ENCODE measurements at regions not wholly inside any gene's neighbourhood (a gene's known extent, or its start where the extent isn't known, plus 50 kb on each side); places are given as distances from the start of the nearest gene placed in this dataset.
"Not testable (repeated sequence)": the region's sequence is repeated elsewhere in the genome, so short reads cannot be mapped to it uniquely, and the experiment has no call there.

GRCh38 chr11:93902921-93903320 lies 52.5 kb upstream of the VSTM5 start:
- intact Hi-C loops (cut with DNase I): no loop called here
- DNase-seq: no peak
- ATAC-seq: no peak

- no peak for DNase-seq
- intact Hi-C loops (cut with DNase I): no loop called here
- no peak for ATAC-seq
These were observed 53.6 kb upstream of the VSTM5 start for GRCh38 chr11:93903989-93904388.

- intact Hi-C loops (cut with DNase I): no loop called here
- DNase-seq: no peak
- ATAC-seq: no peak
These were observed 54.3 kb upstream of the VSTM5 start for GRCh38 chr11:93904716-93905115.

GRCh38 chr11:93905384-93905783 lies 55.0 kb upstream of the VSTM5 start:
- intact Hi-C loops (cut with DNase I): no loop called here
- no peak for DNase-seq
- no peak for ATAC-seq

- DNase-seq (no peak), ATAC-seq (no peak)
- intact Hi-C loops (cut with DNase I): no loop called here
These were observed 56.1 kb upstream of the VSTM5 start for GRCh38 chr11:93906486-93906885.

GRCh38 chr11:93907901-93908300 lies 57.5 kb upstream of the VSTM5 start:
- intact Hi-C loops (cut with DNase I): no loop called here
- no peak for DNase-seq
- ATAC-seq: no peak

- intact Hi-C loops (cut with DNase I): no loop called here
- DNase-seq (no peak), ATAC-seq (no peak)
These were observed 58.3 kb upstream of the VSTM5 start for GRCh38 chr11:93908689-93909088.

GRCh38 chr11:93917673-93918072 lies 67.3 kb upstream of the VSTM5 start:
- no peak for ATAC-seq
- intact Hi-C loops (cut with DNase I): no loop called here

GRCh38 chr11:93921695-93922468 lies 71.5 kb upstream of the VSTM5 start:
- ATAC-seq (peak in 1 of 2 donors; percentile 41), DNase-seq (no peak)
- intact Hi-C loops (cut with DNase I): no loop called here

More at GRCh38 chr11:93917673-93918072, 67.3 kb upstream of the VSTM5 start:
- no peak for DNase-seq

GRCh38 chr11:93922830-93923229 lies 72.4 kb upstream of the VSTM5 start:
- intact Hi-C loops (cut with DNase I): no loop called here
- DNase-seq (no peak), ATAC-seq (no peak)

- DNase-seq; intact Hi-C loops (cut with DNase I); ATAC-seq: not testable (repeated sequence)
These were observed 75.7 kb upstream of the VSTM5 start for GRCh38 chr11:93926099-93926498.

GRCh38 chr11:93929407-93929806 lies 79.0 kb upstream of the VSTM5 start:
- DNase-seq: no peak
- no peak for ATAC-seq
- intact Hi-C loops (cut with DNase I): no loop called here

GRCh38 chr11:93933230-93933629 lies 82.8 kb upstream of the VSTM5 start:
- no peak for DNase-seq
- intact Hi-C loops (cut with DNase I): no loop called here
- ATAC-seq: no peak

- intact Hi-C loops (cut with DNase I): no loop called here
- no peak for DNase-seq
These were observed 85.3 kb upstream of the HEPHL1 start for GRCh38 chr11:93935826-93936225.

GRCh38 chr11:93936460-93936859 lies 84.7 kb upstream of the HEPHL1 start:
- ATAC-seq (no peak), DNase-seq (no peak)
- intact Hi-C loops (cut with DNase I): no loop called here

More at GRCh38 chr11:93935826-93936225, 85.3 kb upstream of the HEPHL1 start:
- ATAC-seq: no peak

- DNase-seq: no peak
- no peak for ATAC-seq
These were observed 81.9 kb upstream of the HEPHL1 start for GRCh38 chr11:93939084-93939760.

GRCh38 chr11:93940395-93940794 lies 80.8 kb upstream of the HEPHL1 start:
- intact Hi-C loops (cut with DNase I): no loop called here
- no peak for DNase-seq
- no peak for ATAC-seq

More at GRCh38 chr11:93939084-93939760, 81.9 kb upstream of the HEPHL1 start:
- intact Hi-C loops (cut with DNase I): no loop called here

GRCh38 chr11:93942176-93942575 lies 79.0 kb upstream of the HEPHL1 start:
- intact Hi-C loops (cut with DNase I): no loop called here
- ATAC-seq: no peak
- DNase-seq: no peak

- ATAC-seq: no peak
- intact Hi-C loops (cut with DNase I): no loop called here
- no peak for DNase-seq
These were observed 75.6 kb upstream of the HEPHL1 start for GRCh38 chr11:93945596-93945995.

GRCh38 chr11:93952082-93952780 lies 68.9 kb upstream of the HEPHL1 start:
- no peak for ATAC-seq

More at GRCh38 chr11:93952082-93952780, 68.9 kb upstream of the HEPHL1 start:
- no peak for DNase-seq
- intact Hi-C loops (cut with DNase I): no loop called here
